Ovary (tissue), 3 donors: ENCODE measurements at regions not wholly inside any gene's neighbourhood (a gene's known extent, or its start where the extent isn't known, plus 50 kb on each side); places are given as distances from the start of the nearest gene placed in this dataset.

Experiments used
- CTCF ChIP-seq, 3 donors: fragments of 450-650 bp in 2 of 3; fragments of 200-600 bp in 1 of 3; IDR thresholded peaks; one replicate each; pipeline versions ENCODE4 v1.5.1 to v1.8.0; 2016 to 2022; ENCODE audit warnings: antibody characterized with exemption in 3 of 3, mild to moderate bottlenecking in 1 of 3
- EP300 ChIP-seq: sonication (generic); formaldehyde crosslinking; IDR thresholded peaks from one replicate; pipeline ENCODE4 v1.6.1; 2017; ENCODE audit warnings: antibody characterized with exemption
- POLR2A ChIP-seq: fragments of 450-650 bp; IDR thresholded peaks from one replicate; pipeline ENCODE4 v1.6.1; 2017; ENCODE audit warnings: antibody characterized with exemption, mild to moderate bottlenecking, moderate library complexity
- donor health status: DM: no; HTN: no; CAD: no.

DNA sequence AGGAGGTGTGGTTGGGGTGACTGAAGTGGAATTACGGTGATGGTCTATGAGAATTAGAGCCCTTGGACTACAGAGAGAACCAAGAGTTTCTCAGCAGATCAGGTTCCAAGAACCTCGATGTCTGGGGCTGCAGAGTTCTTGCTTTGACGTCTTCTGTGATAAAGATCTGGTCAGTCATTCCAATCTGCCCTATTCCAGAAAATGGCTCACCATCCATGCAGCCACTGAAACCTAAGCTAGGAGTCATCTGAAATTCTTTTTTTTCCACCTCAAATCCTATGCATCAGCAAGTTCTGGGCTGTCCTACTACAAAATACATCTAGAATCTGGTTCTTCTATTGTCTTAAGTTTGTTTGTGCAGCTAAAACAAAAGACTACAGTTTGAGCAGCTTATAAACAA is 254.4 kb upstream of the PGRMC2 start:
- TF ChIP-seq CTCF (IDR thresholded peaks at IDR 0.05) (no peak), EP300 (no peak), POLR2A (no peak)
